Fibroblast of skin of left biceps (primary cell): ENCODE measurements at regions not wholly inside any gene's neighbourhood (a gene's known extent, or its start where the extent isn't known, plus 50 kb on each side); places are given as distances from the start of the nearest gene placed in this dataset.
"Not testable (repeated sequence)": the region's sequence is repeated elsewhere in the genome, so short reads cannot be mapped to it uniquely, and the experiment has no call there.

ENCODE experiments used
- DNase-seq, 2 experiments: peaks; one replicate each; pipeline ENCODE4 v3.0.0-alpha.2; 2013; ENCODE audit warnings: low read depth in 2 of 2

GRCh38 chr18:10141559-10141958, 227.7 kb downstream of the VAPA start:
- DNase-seq = no peak

GRCh38 chr18:10142056-10142455, 228.2 kb downstream of the VAPA start:
- DNase-seq = no peak

- DNase-seq = no peak
These were observed 228.8 kb downstream of the VAPA start for GRCh38 chr18:10142496-10143160.

- DNase-seq = no peak
These were observed 229.8 kb downstream of the VAPA start for GRCh38 chr18:10143596-10143995.

GRCh38 chr18:10145546-10145945, 231.7 kb downstream of the VAPA start:
- no peak for DNase-seq

GRCh38 chr18:10147226-10147625, 233.4 kb downstream of the VAPA start:
- DNase-seq = no peak

- DNase-seq = no peak
These were observed 233.9 kb downstream of the VAPA start for GRCh38 chr18:10147752-10148151.

GRCh38 chr18:10148189-10148929, 234.5 kb downstream of the VAPA start:
- no peak for DNase-seq

- no peak for DNase-seq
These were observed 236.1 kb downstream of the VAPA start for GRCh38 chr18:10149768-10150556.

- not testable (repeated sequence) for DNase-seq
These were observed 236.8 kb downstream of the VAPA start for GRCh38 chr18:10150576-10150975.

- no peak for DNase-seq
These were observed 238.7 kb downstream of the VAPA start for GRCh38 chr18:10152475-10152874.

- DNase-seq = no peak
These were observed 240.3 kb downstream of the VAPA start for GRCh38 chr18:10153924-10154752.

GRCh38 chr18:10157706-10158105, 243.9 kb downstream of the VAPA start:
- no peak for DNase-seq

GRCh38 chr18:10160251-10160650, 246.4 kb downstream of the VAPA start:
- DNase-seq = no peak

GRCh38 chr18:10161315-10161714, 247.5 kb downstream of the VAPA start:
- DNase-seq = no peak

GRCh38 chr18:10162340-10162739, 248.5 kb downstream of the VAPA start:
- no peak for DNase-seq

- DNase-seq = no peak
These were observed 250.7 kb downstream of the VAPA start for GRCh38 chr18:10164271-10165071.

GRCh38 chr18:10166164-10166807, 252.5 kb downstream of the VAPA start:
- DNase-seq = no peak

GRCh38 chr18:10167759-10168158, 253.9 kb downstream of the VAPA start:
- DNase-seq = no peak

GRCh38 chr18:10168477-10168876, 254.7 kb downstream of the VAPA start:
- DNase-seq = no peak
